RWPE2 (cell line): ENCODE measurements at regions not wholly inside any gene's neighbourhood (a gene's known extent, or its start where the extent isn't known, plus 50 kb on each side); places are given as distances from the start of the nearest gene placed in this dataset.

Experiments
- ATAC-seq: fragments of 200-7000 bp; cut with Tn5 transposase; 3 replicates; pipeline ENCODE4 v1.9.1; 2021; ENCODE audit warnings: low read depth
- DNase-seq: peaks from one replicate; pipeline ENCODE4 v3.0.0-alpha.2; 2020; ENCODE audit warnings: low spot score
- H3K27ac ChIP-seq: fragments of 450-650 bp; 2 replicates; pipeline ENCODE4 v1.5.1; 2017; ENCODE audit warnings: mild to moderate bottlenecking; ENCODE audit not compliant: poor library complexity, severe bottlenecking
- H3K27me3 ChIP-seq: fragments of 250-450 bp; sonication (Bioruptor Pico); 2 replicates; pipeline ENCODE4 v1.5.1; 2021; ENCODE audit warnings: mild to moderate bottlenecking, moderate library complexity; ENCODE audit not compliant: insufficient read depth, poor library complexity, severe bottlenecking
- H3K36me3 ChIP-seq: fragments of 250-450 bp; sonication (Bioruptor Pico); 2 replicates; pipeline ENCODE4 v1.5.1; 2020; ENCODE audit warnings: low read depth, mild to moderate bottlenecking, moderate library complexity
- H3K4me1 ChIP-seq: fragments of 250-450 bp; sonication (Bioruptor Pico); 2 replicates; pipeline ENCODE4 v1.5.1; 2021; ENCODE audit warnings: mild to moderate bottlenecking, moderate library complexity; ENCODE audit not compliant: insufficient read depth, poor library complexity, severe bottlenecking
- H3K4me3 ChIP-seq: fragments of 250-450 bp; sonication (Bioruptor Pico); 2 replicates; pipeline ENCODE4 v1.5.1; 2021; ENCODE audit warnings: mild to moderate bottlenecking, moderate library complexity; ENCODE audit not compliant: severe bottlenecking
- H3K9me3 ChIP-seq: fragments of 250-450 bp; sonication (Bioruptor Pico); 2 replicates; pipeline ENCODE4 v1.5.1; 2021; ENCODE audit warnings: mild to moderate bottlenecking, moderate library complexity; ENCODE audit not compliant: severe bottlenecking
- TF ChIP-seq, protein P1 (sequence below): fragments of 450-650 bp; IDR thresholded peaks from one replicate; pipeline ENCODE4 v1.5.1; 2017; ENCODE audit warnings: mild to moderate bottlenecking, moderate library complexity; ENCODE audit not compliant: poor library complexity, severe bottlenecking

- H3K36me3 ChIP-seq: no peaks in the 10 kb centered on the region
- H3K9me3 ChIP-seq: no peaks in the 10 kb centered on the region
- no peaks in the 10 kb centered on the region for H3K27me3 ChIP-seq
- ATAC-seq: no peak
- DNase-seq: no peak
- TF ChIP-seq, protein P1, sequence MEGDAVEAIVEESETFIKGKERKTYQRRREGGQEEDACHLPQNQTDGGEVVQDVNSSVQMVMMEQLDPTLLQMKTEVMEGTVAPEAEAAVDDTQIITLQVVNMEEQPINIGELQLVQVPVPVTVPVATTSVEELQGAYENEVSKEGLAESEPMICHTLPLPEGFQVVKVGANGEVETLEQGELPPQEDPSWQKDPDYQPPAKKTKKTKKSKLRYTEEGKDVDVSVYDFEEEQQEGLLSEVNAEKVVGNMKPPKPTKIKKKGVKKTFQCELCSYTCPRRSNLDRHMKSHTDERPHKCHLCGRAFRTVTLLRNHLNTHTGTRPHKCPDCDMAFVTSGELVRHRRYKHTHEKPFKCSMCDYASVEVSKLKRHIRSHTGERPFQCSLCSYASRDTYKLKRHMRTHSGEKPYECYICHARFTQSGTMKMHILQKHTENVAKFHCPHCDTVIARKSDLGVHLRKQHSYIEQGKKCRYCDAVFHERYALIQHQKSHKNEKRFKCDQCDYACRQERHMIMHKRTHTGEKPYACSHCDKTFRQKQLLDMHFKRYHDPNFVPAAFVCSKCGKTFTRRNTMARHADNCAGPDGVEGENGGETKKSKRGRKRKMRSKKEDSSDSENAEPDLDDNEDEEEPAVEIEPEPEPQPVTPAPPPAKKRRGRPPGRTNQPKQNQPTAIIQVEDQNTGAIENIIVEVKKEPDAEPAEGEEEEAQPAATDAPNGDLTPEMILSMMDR: no peak
- no peaks in the 10 kb centered on the region for H3K4me1 ChIP-seq
- no peak overlapping the region for H3K4me3 ChIP-seq
- no peak overlapping the region for H3K27ac ChIP-seq
These were observed 140.7 kb downstream of the KCTD12 start for GRCh38 chr13:76745261-76746200.

DNA sequence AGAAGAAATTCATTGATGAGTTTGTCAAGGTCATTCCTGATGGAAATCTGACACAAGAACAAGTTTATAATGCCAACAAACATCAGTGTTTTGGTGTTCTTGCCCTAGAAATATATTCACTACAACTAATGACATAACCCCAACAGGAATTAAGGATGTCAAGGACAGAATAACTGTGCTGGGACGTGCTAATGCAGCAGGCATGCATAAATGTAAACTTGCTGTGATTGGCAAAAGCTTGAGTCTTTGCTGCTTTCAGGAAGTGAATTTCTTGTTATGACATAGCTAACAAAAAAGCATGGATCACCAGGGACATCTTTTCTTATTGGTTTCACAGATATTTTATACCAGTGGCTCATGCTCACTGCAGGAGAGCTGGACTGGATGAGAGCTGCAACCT is 144.6 kb downstream of the KCTD12 start:
- TF ChIP-seq, protein P1: no peak
- DNase-seq (no peak), ATAC-seq (no peak)
- Histone ChIP-seq H3K27ac (no peak overlapping the region), H3K4me3 (no peak overlapping the region), H3K36me3 (no peaks in the 10 kb centered on the region), H3K27me3 (no peaks in the 10 kb centered on the region), H3K9me3 (no peaks in the 10 kb centered on the region), H3K4me1 (no peaks in the 10 kb centered on the region)

- no peak for ATAC-seq
- Histone ChIP-seq H3K36me3 (no peaks in the 10 kb centered on the region), H3K27me3 (no peaks in the 10 kb centered on the region), H3K4me1 (no peaks in the 10 kb centered on the region), H3K27ac (no peak overlapping the region), H3K9me3 (no peaks in the 10 kb centered on the region), H3K4me3 (no peak overlapping the region)
- DNase-seq: no peak
- TF ChIP-seq, protein P1: no peak
These were observed 145.2 kb downstream of the KCTD12 start for GRCh38 chr13:76741046-76741445.

DNA sequence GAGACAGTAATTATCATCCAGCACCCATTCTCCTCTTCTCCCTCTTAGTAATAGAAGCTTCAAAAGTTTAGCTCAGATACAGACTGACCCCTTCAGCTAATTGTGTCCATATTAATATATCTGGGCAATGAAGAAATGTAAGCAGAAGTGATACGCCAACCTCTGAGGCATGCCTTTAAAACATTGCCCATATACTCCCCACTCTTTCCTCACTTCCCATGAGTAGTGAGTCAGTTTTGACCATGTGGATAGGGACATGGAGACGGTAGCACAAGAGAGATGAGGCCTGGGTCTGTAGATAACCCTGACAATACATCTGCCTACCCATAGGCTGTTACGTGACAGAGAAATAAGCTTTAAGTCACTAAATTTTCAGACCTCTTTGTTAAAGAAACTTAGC is 147.6 kb downstream of the KCTD12 start:
- H3K36me3 ChIP-seq: no peaks in the 10 kb centered on the region
- DNase-seq (no peak), ATAC-seq (no peak)
- H3K4me1 ChIP-seq: no peaks in the 10 kb centered on the region
- no peak overlapping the region for H3K4me3 ChIP-seq
- H3K27ac ChIP-seq: no peak overlapping the region
- no peaks in the 10 kb centered on the region for H3K9me3 ChIP-seq
- H3K27me3 ChIP-seq: no peaks in the 10 kb centered on the region
- TF ChIP-seq, protein P1: no peak

- Histone ChIP-seq H3K4me1 (no peaks in the 10 kb centered on the region), H3K4me3 (no peak overlapping the region), H3K27me3 (no peaks in the 10 kb centered on the region), H3K9me3 (no peaks in the 10 kb centered on the region), H3K27ac (no peak overlapping the region), H3K36me3 (no peaks in the 10 kb centered on the region)
- no peak for ATAC-seq
- DNase-seq: no peak
- TF ChIP-seq, protein P1: no peak
These were observed 148.7 kb downstream of the KCTD12 start for GRCh38 chr13:76737526-76737925.
